ENCODE measurements at regions not wholly inside any gene's neighbourhood (a gene's known extent, or its start where the extent isn't known, plus 50 kb on each side); places are given as distances from the start of the nearest gene placed in this dataset.

DNA sequence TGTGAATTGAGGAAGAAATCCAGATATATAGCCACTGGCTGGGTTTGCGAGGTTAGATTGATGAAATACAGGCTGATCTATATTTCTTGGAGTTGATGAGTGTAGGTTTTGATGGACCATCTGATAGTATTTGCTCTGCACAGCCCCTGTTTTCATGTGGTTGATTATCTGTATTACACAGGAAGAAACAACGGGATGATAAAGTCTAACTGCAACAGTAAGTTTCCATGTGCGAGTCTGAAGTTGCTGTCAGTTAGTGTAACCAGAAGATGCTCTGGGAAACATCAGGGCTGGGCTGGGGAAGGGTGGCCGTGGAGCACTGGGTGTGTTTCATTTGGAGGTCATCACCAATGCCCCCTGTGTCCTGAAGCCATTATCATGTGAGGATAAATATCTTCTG is 148.4 kb upstream of the SFRP2 start:
- no peak for ATAC-seq
- TF ChIP-seq CREB5 (CRISPR knock-in tag; IDR thresholded peaks at IDR 0.05; ENCODE audit: low read depth): no peak
- no peak for TF ChIP-seq ZNF8 (CRISPR knock-in tag; IDR thresholded peaks at IDR 0.05)
- TF ChIP-seq ZFP30 (CRISPR knock-in tag; IDR thresholded peaks at IDR 0.05): no peak
- TF ChIP-seq OSR1 (CRISPR knock-in tag; IDR thresholded peaks at IDR 0.05): no peak
- no peak for TF ChIP-seq PPARA (CRISPR knock-in tag; IDR thresholded peaks at IDR 0.05; ENCODE audit: borderline replicate concordance)

GRCh38 chr4:153936121-153936520 is 147.2 kb upstream of the SFRP2 start:
- TF ChIP-seq, protein P1, sequence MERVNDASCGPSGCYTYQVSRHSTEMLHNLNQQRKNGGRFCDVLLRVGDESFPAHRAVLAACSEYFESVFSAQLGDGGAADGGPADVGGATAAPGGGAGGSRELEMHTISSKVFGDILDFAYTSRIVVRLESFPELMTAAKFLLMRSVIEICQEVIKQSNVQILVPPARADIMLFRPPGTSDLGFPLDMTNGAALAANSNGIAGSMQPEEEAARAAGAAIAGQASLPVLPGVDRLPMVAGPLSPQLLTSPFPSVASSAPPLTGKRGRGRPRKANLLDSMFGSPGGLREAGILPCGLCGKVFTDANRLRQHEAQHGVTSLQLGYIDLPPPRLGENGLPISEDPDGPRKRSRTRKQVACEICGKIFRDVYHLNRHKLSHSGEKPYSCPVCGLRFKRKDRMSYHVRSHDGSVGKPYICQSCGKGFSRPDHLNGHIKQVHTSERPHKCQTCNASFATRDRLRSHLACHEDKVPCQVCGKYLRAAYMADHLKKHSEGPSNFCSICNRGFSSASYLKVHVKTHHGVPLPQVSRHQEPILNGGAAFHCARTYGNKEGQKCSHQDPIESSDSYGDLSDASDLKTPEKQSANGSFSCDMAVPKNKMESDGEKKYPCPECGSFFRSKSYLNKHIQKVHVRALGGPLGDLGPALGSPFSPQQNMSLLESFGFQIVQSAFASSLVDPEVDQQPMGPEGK (CRISPR knock-in tag; IDR thresholded peaks at IDR 0.05; ENCODE audit: borderline replicate concordance): no peak
- no peak for TF ChIP-seq CSDC2 (CRISPR knock-in tag; IDR thresholded peaks at IDR 0.05)
- no peak for TF ChIP-seq PPARA (CRISPR knock-in tag; IDR thresholded peaks at IDR 0.05; ENCODE audit: borderline replicate concordance)
- TF ChIP-seq TCF4 (CRISPR knock-in tag; IDR thresholded peaks at IDR 0.05; ENCODE audit: borderline replicate concordance): no peak
- no peak for TF ChIP-seq SNAI2 (CRISPR knock-in tag; IDR thresholded peaks at IDR 0.05)
- no peak for TF ChIP-seq POU6F1 (CRISPR knock-in tag; IDR thresholded peaks at IDR 0.05; ENCODE audit: borderline replicate concordance, low read depth)
- no peak for TF ChIP-seq ARNTL (CRISPR knock-in tag; IDR thresholded peaks at IDR 0.05; ENCODE audit: borderline replicate concordance, low read depth)
- TF ChIP-seq ISL1 (CRISPR knock-in tag; IDR thresholded peaks at IDR 0.05): no peak
- TF ChIP-seq GLIS3 (CRISPR knock-in tag; IDR thresholded peaks at IDR 0.05): no peak
- TF ChIP-seq RARB (CRISPR knock-in tag; IDR thresholded peaks at IDR 0.05): no peak
- TF ChIP-seq ZNF565 (CRISPR knock-in tag; conservative IDR thresholded peaks at IDR 0.05; ENCODE audit: low read depth): no peak
- TF ChIP-seq ZNF70 (CRISPR knock-in tag; IDR thresholded peaks at IDR 0.05): no peak
- no peak for TF ChIP-seq CREB5 (CRISPR knock-in tag; IDR thresholded peaks at IDR 0.05; ENCODE audit: low read depth)
- TF ChIP-seq TOX (CRISPR knock-in tag; IDR thresholded peaks at IDR 0.05; ENCODE audit: borderline replicate concordance): no peak
- TF ChIP-seq ZC3H10 (CRISPR knock-in tag; IDR thresholded peaks at IDR 0.05): no peak
- no peak for TF ChIP-seq ESRRG (CRISPR knock-in tag; IDR thresholded peaks at IDR 0.05)
- no peak for ATAC-seq

DNA sequence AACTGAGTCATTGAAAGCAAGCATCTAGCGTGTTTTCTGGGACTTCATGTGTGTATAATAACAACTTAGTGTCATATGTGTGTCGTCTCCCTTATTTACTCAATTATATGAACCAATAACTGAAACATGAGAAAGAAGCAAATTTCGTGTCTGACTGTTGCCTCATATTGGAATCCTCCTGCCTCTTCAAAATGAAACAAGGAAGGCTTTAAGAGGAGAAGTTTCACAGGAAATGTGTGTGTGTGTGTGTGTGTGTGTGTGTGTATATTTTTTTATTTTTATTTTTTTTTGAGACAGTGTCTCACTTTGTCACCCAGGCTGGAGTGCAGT is 145.8 kb upstream of the SFRP2 start:
- no peak for ATAC-seq
- TF ChIP-seq ZC3H10 (CRISPR knock-in tag; IDR thresholded peaks at IDR 0.05): no peak
- no peak for TF ChIP-seq ZNF70 (CRISPR knock-in tag; IDR thresholded peaks at IDR 0.05)
- TF ChIP-seq TSHZ2 (CRISPR knock-in tag; IDR thresholded peaks at IDR 0.05): no peak

Measured in SK-N-SH treated with all-trans-retinoic acid at 6 μM for 48 hours (cell line).